ENCODE measurements at regions not wholly inside any gene's neighbourhood (a gene's known extent, or its start where the extent isn't known, plus 50 kb on each side); places are given as distances from the start of the nearest gene placed in this dataset.
"Not testable (repeated sequence)": the region's sequence is repeated elsewhere in the genome, so short reads cannot be mapped to it uniquely, and the experiment has no call there.

DNA sequence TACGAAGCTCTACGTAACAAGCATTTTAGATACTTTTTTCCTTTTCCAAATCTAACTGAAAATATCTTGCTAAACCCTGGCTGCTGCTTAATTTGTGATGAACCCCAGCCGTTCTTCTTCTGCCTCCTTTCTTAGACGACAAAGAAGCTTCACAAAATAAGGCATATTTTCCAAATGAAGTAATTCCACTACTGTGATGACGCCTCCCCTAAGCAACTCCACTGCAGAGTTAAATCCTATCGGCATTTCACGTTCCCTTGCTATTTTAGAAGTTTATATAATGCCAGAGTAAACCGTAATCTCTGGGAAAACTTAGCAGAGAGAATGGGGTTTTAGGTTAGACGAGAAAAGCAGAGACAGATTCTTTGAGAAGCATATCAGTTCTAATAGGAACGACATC is 683.1 kb upstream of the SALL1 start:
- DNase-seq, result no peak

DNA sequence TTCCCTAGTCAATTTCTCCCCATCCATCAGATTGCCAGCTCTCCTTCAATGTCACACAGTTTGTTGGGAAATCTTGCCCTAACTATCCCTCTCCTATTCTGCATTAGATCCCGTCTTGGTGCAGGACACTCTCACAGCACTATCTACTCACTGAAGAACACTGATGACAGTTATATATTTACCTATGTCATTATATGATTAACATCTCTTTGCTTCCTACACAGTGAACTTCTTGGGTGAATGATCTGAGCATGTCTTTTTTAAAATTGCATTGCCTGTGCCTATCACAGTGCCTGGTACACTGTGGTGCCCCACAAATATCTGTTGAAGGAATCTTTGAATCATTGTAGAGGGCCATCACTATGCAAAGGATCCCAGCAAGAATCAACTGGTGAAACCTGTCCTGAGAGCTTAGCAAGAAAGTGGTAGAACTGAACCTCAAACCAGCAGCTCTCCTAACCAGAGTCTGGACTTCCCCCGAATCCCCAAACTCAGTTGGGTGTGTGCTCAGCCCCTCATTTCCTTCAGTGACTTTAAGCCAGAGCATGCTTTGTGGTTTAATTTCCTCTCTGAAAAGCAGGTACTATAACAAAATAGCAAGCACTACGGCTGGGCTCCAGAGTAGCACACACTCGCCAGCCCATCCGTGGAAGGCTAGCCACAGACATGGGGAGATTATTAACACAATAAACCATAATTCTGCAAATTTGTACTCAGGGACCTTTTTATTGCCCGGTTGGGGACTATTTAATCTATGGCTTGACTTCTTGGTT is 680.7 kb upstream of the SALL1 start:
- DNase-seq, result no peak

DNA sequence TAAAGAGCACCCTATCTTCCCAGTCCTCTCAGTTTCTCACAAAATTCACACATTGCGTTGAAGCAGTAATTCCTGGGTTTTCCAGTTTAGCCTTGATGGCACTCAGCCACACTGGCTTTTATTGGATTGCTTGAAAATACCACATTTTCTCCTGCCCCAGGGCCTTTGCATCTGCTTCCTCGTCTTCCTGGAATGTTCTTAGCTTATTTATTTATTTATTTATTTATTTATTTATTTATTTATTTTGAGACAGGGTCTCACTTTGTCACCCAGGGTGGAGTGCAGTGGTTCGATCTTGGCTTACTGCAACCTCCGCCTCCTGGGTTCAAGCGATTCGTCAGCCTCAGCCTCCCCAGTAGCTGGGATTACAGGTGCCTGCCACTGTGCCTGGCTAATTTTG is 680.0 kb upstream of the SALL1 start:
- not testable (repeated sequence) for DNase-seq

DNA sequence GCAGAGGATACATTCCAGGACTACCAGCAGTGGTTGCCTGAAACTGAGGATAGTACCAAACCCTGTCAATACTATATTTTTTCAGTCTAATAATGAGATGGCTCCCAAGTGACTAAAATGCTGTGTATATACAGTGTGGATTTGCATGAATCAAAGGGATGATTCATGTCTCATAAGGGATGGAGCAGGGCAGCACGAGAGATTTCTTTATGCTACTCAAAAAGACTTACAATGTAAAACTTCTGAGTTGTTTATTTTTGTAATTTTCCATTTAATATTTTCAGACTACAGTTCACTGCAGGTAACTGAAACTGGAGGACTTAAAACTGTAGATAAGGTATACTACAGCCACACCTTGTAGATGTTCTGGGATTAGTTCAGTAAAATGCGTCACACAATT is 674.7 kb upstream of the SALL1 start:
- DNase-seq, result no peak

DNA sequence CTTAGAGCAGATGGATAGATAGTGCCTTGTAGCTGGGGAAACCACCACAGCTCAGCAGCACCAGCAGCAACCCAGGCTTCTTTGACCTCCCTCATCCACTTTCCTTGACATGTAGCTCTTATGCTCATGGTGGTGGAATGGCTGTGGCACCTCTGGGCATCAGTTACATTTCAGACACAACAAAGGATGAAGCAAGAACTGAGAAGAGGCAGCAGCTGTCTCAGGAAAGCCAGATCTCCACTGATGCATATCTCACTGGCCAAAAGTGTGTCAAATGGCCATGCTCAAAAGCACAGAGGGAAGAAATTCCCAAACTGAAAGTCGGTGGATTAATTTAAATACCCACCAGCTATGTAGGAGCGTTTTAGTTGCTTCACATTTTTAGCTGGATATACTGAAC is 671.4 kb upstream of the SALL1 start:
- DNase-seq, result no peak

DNA sequence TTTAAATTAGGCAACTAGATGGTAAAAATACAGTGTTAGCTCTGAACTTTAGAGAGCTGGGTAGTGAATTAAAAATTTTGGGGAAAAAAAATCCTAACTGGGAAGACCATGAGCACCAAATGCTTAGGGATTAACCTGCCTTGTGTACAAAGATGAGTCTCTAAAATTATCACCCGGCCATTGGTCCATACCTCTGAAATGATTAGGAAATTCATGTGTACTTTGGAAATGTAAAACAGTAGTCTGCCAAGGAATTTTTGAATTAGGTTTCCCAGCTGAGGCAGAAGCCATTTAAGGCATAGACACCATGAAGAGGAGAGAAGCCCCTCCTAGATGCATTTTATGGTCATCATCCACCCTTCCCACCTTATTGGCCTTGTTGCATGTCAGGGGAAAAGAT is 670.5 kb upstream of the SALL1 start:
- no peak for DNase-seq

DNA sequence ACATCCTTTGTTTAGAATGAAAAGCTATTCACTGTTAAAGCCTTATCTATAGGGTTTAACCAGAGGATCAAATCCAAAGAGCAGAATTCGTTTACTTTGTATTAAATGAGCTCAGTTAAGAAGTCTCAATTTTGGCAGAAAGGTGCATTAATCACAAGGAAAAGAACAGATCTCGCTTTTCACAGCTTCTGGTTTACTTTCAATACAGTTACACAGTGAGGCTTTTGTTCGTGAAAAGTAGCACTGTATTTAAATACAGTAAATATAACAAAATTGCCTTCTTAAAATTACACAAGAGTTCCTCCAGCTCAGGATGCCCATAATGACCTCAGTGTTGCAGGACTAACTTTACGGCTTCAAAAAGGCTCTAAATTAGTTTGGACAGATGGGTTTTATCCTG is 669.1 kb upstream of the SALL1 start:
- no peak for DNase-seq

DNA sequence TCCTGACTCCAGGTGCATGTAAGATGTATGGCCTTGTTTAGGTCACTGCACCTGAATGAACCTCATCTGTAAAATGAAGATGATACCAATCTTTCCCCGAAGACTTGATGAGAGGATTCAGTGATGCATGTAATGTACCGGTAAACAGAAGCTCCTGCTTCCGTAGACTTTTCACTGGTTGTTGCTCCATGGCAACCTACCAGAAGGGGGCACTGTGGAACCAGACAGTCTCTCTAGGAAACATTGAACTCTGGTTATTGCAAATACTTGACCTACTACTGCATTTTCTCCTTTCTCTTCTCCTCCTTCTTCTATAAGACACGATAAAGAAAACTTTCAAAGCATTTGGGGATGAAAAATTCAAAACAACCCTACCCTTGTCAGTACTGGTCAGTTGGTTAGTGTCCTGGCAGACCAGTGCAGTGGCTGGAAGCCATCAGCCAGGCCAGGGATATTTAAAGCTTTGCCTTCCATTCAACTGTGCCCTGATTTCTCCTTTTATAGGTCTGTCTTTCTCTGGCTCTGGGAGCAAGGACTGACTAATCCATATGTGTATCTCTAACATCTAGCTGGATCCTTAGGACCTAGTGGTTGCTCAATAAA is 667.4 kb upstream of the SALL1 start:
- DNase-seq, result no peak

DNA sequence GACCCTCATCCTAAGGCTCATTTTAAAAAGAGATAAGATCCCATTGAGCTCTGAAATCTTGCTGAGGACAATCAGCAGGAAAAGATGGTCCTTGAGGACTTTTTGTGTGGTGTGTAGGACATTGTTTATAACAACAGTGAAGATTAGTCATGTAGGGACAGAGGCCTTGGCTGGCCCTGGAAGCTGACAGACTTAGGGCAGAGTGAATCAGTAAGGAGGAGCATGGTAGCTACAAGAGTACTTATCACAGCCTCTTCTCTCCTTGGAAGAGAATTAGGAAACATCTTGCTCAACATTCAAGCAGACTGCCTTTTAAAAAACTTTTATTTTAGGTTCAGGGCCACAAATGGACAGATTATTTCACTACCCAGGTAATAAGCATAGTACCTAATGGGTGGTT is 665.9 kb upstream of the SALL1 start:
- DNase-seq, result no peak

DNA sequence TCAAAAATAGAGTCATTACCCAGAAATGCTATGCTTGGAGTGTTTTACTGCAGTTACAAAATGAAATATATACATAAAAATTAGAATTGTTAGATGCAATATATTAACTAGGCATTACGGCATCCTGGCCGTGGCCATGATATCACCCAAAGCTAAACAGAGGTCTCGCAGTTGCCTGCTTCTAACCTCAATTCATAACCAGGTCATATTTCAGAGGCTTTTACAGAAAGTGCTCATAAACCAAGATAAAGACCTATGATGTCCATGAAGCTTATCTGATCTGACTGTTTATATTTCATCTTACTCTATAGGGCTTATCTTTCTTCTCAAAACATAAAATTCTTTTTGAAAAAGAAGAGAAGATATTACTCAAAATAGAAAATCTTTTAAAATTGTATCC is 664.5 kb upstream of the SALL1 start:
- DNase-seq, result no peak

DNA sequence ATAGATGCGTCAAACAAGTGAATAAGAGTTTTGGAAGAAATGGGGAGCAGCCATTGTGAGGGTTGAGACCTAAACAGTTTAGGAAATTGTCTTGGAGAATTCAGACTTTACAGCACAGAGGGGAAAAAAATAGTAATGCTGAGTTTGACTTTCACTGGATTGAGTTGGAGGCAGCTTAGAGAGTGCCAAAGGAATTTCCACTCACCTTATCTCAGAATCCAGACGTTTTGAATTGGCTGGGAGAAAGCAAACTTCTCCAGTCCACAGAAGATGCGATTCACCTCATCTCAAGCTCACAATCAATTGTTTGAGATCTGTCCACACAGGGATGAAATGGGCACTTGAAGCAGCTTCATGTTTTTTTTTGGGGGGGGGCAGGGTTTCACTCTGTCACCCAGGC is 663.5 kb upstream of the SALL1 start:
- no peak for DNase-seq

DNA sequence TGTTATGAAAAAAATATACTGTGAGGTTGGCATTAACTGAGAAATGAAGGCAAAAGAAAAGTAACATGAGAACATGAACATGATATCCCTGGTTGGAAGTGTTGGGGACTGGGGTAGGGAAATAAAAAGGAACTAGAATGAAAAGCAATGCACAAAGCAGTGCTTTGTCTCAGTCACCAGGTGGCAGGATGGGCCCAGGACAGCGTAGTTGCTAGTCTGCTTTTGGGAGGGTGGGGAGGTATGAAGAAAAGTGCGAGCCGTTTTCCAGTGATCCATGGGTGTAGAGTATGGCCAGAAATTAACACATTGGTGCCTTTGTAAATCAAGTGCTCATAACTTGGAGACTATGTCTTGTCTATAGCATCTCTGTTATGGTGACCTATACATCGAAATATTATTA is 662.5 kb upstream of the SALL1 start:
- DNase-seq, result no peak

DNA sequence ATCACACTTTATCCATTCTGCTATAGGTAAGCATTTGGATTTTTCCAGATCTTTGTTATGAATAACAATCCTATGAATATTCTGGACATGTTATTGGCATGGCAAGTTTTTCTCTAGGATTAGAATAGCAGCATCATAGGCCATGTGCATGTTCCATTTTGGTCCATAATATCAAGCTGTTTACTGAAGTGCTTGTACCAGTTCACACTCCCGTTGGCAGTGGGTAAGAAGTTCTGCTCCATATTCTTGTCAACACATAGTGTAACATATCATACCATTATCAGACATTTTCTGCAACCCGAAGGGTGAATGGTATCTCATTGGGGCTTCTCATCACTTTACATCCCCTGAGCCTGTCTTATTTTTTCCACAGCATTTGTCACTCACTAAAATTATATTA is 661.9 kb upstream of the SALL1 start:
- no peak for DNase-seq

DNA sequence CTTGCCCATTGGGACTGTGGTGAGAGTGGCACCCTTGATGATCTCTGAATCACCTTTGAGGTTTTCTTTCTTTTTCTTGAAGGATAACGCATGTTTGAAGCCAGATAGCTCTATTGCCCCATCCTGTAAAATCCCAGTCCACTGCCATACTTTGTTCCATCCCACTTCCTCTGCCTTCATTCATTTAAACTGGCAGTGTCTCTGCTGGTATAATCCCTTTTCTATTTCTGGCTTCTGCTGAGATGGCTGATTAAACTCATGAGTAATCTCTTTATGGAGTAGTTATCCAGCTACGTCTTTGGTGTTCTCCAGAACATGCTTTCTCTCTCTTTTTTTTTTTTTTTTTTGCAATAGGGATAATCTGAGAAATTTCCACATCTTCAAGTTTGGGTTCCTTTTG is 656.5 kb upstream of the SALL1 start:
- DNase-seq, result no peak

DNA sequence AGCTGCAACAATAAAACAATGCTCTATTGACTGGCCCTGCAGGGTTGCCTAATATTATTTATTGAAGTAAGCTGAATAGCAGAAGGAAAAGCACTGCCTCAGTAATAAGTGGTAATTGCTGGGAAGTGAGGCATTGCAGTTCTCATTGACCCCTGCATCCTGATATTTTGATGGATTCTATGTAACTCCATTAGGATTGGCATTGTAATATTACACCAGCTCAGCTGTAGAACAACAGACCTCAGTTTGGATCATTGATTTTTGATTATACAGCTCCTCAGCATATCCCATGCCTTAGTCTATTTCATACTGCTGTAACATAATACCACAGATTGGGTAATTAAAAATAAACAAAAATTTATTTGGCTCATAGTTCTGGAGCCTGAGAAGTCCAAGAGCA is 650.6 kb upstream of the SALL1 start:
- no peak for DNase-seq

DNA sequence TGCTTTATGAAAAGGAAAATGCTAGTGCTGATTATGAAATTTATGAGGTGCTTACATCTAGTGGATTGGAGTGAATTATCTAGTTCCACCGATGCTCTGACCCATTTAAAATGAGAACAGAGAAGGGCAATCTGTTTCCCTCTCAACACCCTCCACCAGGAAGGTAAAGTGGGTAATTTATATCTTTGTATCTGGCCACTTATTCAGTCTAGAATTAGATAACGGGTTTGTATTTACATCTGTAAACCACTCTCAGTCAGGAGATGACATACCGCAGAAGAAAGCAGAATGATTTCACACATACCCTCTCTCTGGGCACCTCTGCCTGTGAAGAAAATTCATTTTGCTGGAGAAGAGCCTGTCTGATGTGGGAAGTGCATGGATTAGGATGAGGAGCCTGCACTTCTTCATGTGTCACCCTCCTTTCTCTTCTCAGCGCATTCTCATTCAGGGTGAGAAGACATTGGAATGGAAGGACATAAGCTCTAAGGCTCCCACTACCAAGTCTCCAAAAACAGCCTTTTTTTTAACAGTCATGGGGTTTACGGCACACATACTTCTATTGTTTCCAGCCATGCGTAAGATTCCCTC is 646.7 kb upstream of the SALL1 start:
- DNase-seq, result no peak

DNA sequence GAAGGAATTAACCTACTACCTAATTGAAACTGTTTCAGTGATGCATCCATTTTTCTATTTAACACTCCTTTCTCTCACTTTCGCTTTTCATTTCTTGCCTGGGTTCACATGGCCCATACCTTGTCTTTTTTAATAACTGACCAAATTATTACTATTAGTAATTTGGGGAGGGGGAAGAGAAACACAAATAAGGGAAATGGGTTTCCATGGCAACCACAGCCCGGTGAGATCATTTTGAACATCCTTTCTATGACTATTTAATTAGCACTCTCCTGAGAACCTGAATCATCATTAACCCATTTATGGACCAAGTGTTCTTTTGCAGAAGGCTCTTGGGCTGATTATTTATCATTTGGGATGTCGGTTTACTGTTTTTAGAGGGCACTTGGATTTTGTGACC is 628.2 kb upstream of the SALL1 start:
- no peak for DNase-seq

DNA sequence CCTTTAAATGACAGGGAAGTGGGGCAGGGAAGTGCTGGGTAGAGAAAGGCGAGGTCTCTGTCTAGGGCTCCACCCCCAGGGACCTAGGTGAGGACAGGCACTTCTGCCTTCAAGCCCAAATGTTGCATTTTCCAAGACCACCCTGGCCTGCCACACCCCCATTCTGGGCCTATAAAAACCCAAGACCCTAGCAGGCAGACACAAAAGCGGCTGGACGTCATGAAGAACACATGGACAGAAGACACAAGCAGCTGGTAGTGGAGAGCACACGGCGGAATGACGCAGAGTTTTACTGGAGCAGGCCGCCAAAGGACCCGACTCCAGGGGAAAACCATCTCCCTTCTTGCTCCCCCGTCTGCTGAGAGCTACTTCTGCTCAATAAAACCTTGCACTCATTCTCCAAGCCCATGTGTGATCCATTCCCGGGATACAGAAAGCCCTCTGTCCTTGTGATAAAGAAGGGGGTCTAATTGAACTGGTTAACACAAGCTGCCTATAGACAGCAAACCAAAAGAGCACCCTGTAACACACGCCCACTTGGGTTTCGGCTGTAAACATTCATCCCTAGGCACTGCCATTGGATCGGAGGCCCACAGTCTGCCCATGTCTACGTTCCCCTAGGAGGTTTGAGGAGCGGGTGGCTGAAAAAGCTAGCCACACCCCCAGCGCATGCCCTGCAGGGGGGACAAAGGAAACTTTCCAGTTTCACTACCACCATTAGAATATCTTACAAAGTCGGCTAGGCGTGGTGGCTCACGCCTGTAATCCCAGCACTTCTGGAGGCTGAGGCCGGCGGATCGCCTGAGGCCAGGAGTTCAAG is 622.2 kb upstream of the SALL1 start:
- DNase-seq, result no peak

DNA sequence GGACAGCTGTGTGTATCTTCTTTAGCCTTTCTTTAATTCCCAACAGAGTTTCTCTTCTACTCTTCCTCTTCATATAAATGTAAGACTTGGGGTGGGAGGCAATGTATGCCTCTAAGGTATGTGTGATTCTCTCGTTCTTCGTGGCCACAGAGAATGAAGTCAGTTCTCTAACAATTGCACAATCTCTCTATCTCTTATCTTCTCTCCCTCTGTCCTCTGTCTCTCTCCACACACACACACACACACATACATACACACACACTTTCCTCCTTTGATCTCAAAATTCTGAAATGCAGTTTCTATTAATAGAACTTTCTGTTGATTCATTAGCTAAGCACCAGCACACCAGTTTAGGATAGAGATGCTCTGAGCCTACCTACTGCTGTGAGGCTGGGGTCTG is 615.7 kb upstream of the SALL1 start:
- no peak for DNase-seq

DNA sequence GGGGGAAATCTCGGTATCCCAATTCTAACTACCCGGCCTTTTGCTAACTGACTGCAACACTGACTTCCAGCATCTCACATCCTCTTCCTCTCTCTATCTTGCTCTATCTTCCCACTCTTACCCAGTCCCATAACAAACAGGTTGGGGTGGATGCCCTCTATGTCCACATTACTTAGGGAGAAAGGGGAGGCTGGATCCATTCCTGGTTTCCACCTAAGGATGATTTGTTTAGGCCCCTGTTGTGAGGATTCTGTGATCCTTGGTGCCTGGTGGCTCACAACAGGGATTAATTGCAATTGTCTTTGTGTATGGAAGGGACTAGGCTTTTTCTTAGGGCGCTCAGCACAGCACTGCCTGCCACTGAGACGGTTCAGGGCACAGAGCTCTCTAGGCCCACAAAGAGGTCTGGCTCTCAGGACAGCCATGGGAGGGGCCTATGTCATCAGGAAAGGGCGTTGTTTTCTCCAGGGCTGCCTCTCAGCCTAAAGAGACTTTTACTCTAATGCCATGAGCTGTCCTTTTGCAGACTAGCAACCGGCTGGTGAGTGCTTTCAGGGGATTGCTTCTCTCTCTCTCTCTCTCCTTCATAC is 612.1 kb upstream of the SALL1 start:
- no peak for DNase-seq

DNA sequence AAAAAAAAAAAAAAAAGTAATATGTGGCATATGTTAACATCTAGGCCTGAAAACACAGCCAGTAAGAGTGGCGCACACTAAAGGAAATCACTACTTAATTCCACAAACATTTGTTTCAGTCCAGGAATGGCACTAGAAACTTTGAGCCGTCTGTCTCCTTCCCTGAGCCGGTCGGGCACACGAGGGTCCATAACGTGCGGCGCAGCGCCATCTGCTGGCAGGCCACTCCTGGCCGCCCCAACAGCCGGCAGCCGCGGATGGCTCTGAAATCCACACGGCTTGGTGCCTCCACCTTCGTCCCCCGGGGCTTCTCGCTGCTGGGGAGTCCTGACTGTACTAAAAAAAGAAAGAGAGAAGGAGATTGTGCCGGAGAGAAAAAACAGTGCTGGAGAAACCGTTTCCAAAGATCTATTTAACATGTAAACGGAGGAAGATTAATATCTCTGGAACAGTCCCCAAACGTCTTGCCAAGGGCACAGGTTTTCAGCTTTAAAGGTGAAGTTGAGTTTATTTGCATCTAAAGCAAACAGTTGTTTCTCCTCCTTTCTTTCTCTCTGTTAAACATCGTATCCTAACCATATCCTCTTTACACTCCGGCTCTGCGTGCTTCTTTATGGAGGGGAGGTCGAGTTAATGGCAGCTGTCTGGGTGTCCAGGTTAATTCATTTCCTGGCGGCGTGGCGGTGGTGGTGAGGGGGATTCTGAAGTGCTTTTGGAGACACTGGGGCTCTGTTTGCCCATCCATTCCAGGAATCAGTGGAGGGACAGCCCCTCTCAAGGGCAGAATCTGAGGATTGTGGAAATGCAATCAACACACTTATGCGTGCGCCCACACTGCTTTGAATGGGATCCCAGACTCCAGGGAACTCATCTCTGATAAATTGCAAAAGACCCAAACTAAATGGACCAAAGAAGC is 611.3 kb upstream of the SALL1 start:
- peak; percentile 1 to 3 for DNase-seq

DNA sequence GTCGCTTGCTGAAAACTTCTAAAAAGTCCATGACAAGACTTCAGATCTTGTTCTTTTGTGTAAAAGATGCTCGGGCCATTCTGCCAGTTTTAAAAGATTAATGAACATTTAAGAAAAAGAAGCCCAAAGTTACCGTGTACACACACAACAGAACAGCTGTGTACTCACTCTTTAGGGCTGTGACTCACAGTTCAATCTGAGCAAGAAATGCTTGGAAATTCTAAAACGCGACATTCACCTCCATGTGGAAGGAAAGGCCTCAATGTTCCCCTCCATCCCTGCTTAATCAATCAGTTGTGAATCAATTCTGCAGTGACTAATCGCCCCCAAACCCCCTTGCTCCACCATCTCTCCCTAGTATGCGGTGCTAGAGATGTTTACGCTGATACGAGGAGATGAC is 609.9 kb upstream of the SALL1 start:
- DNase-seq, result no peak

Measured in activated CD4-positive, alpha-beta T cell treated with anti-CD3 and anti-CD28 coated beads, Interleukin-2, amount 50 U/mL, for 4 hours (primary cell).